Nucleus accumbens (tissue), 56 donors: ENCODE measurements at regions not wholly inside any gene's neighbourhood (a gene's known extent, or its start where the extent isn't known, plus 50 kb on each side); places are given as distances from the start of the nearest gene placed in this dataset.

Experiments
- DNase-seq, 56 donors: peaks; one replicate each; lab custom pipeline; 2025; lab: John Stamatoyannopoulos, UW

DNA sequence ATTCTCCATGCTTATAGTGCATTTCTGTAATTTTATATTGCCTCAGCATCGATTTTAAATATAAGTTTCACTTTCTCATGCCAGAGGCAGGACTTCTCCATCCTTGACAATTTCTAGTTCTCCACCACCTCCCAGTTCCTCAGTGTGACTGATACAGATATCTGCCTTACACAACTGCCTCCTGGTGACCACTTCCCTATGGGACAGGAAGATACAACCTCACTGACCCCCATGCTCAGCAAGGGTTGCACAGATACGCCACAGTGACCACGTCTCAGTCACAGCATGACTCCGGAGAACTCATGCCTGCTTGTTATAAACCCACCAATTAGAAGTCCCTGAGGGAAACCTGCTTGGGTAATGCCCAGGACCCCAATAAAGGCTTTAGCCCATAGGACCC is 284.0 kb upstream of the MC4R start:
- DNase-seq = no peak

DNA sequence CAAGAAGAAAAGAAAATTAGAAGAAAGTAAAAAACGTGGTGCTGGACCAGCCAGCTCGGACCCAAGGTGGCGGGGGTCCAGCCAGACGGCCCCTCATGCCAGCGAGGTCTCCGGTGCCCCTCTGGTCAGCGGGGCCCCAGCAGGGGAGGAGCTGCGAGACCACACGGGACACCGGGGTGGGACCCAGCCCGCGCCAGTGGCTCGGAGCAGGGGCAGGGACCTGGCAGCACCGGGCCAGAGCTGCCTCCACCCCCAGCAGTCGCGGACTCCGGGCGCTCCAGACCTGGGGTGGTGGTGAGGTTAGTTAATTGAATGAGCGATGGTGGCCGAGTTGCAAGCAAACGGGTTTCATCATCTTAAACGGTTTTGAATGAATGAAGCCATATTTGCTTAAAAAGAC is 289.9 kb upstream of the MC4R start:
- DNase-seq = no peak

DNA sequence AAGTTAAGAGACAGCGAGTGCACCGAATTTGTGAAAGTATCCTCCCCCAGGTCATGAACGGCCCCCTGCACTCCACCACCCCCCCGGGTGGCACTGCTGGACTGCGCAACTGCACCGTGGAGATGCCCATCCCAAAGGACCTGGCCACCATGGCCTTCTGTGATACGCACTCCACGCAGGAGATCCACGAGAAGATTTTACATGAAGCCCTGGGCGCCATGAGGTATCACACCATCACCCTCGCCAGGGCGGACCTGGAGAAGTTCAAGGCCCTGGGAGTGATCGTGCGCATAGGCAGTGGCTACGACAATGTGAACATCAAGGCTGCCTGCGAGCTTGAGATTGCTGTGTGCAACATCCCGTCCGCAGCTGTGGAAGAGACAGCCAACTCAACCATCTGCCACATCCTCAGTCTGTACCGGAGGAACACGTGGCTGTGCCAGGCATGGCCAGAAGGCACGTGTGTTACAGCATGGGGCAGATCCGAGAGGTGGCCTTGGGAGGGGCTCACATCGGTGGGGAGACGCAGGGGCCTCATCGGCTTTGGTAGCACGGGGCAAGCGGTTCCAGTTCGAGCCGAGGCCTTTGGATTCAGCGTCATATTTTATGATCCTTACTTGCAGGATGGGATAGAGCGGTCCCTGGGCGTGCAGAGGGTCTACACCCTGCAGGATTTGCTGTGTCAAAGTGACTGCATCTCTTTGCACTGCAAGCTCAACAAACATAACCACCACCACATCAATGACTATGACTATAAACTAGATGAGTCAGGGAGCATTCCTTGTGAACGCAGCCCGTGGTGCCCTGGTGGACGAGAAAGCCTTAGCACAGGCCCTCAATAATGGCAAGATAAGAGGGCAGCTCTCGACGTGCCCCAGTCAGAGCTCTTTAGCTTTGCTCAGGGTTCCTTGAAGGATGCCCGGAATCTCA is 290.8 kb upstream of the MC4R start:
- DNase-seq = no peak

DNA sequence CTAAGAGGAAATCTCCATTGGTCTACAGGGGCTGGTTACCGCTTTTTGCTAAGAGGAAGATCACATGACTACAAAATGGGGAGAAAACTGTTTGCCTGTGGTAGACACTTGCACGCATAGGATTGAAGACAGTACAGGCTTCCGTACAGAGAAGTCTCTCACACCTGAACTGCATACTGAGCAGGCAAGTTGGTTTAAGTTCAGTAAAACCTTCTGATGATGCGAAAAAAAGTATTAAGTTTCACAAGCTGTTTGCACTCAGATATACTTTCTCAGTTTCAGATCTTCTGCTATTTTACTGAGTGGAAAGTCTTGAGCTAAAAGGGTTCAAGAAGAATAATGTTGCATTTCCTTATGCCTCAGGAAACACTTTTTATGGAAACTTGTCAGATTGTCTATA is 292.2 kb upstream of the MC4R start:
- DNase-seq = no peak

DNA sequence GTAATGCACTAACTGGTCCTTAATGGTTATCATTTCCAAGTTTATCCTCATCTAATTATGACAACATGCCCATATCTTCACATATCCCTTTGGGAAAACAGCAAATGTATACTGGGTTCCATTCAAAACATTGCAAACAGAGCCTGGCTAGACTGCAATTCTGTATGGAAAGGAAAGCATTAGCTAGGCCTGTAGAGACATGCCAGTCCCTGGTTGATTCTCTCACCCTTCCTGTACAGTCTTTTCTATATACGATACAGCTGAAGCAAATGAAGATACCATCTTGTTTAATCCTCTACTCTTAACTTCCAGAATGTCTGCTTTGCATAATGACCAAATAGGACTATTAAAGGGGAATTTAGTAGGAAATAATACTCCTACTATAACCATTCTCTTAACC is 294.4 kb upstream of the MC4R start:
- no peak for DNase-seq

DNA sequence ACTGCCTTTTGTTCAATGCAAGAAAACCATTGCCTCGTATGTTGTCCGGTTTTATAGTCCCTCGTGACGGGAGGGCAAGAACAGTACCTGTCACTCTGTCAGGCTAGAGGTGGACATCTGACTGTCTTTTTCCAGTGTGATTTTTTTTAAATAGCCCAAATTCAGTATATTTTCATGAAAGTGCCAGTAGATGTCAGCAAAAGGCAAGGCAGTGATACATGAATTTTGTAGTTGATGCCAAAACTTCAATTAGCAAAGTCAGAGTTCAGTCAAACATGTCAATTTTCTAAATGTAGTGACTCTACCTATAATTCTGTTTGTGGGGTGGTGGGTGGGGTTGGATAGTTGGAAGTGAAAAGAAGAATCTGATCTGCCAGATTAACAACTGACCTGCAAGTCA is 296.0 kb upstream of the MC4R start:
- no peak for DNase-seq

DNA sequence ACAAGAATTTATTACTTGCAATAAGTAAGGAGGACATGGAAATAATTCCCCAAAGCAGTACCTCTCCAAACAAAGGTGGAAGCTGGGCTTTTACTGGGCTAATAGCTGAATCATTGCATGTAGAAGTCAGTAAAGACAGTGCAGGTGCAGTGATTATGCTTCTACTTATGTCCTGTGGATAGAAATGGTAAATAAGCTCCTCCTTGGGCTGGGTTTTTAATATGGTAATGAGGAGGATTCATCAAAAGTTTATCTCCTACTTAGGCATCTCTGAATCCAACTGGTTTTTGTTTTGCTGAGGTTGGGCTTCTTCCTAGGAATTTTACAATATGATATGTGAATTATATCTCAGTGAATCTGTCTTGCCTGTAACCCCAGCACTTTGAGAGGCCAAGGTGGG is 297.4 kb upstream of the MC4R start:
- no peak for DNase-seq

DNA sequence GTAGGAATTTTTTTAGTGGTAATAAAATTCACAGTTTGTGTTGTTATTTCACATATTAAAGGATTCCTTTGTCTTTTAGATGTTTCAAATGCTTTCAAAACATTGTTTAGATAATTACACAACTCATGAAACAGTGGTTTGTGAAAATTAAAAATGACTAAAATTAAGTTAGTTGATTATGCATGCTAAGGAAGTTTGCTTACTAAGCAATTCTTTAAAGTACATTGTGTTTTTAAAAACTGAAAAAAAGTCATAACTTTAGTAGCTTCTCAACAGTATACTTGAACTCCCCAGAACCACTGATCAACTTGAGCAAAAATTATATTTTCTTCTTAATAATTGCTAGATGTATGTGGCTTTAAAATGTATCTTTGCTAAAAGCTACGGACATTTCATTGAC is 298.4 kb upstream of the MC4R start:
- no peak for DNase-seq

DNA sequence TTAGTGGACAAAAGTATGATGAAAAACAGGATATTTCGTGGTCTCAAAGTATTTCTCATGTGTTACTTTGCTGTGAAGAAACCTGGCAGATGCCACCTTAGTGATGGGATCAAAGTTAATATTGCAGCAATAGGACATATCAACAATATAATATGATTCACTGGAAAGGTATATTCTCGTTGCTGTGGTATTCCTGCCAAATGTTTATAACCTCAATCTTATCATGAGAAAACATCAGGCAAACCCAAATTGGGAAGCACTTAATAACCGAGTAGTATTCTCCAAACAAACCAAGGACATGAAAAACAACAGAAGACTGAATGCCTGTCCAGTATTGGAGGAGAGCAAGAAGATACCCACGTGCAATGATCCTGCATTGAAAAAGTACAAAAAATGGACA is 302.6 kb upstream of the MC4R start:
- no peak for DNase-seq

DNA sequence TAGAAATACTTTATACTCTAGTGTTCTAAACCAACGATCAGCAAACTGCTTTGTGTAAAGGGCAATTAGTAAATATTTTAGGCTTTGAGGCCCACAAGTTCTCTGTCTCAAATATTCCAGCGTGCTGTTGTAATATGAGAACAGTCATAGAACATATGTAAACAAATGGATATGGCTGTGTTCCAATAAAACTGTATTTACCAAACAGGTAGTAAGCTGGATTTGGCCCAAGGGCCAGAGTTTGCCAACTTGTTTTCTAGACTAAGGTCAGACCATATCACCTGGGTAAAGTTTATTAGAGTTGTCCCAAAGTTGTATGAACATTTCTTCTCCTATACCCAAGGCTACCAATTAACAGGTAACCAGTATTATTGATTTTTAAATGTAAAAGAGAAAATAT is 303.2 kb upstream of the MC4R start:
- DNase-seq = no peak

DNA sequence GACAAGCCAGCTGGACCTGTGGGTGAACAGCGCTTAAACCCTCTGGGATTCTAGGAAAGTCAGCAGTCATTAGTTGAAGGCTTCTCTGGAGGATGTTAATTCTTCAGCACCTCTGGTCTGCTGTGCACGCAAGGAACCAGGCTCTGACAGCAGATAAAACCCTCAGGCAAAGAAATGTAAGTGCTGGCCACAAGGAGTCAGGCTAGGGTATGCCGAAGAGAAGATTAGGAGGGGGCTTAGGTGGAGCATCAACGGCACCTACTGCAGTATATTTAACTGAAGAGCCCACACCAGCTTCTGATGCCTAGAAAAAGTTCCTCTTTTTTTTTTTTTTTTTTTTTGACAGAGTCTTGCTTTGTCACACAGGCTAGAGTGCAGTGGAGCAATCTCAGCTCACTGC is 304.2 kb upstream of the MC4R start:
- DNase-seq = no peak

DNA sequence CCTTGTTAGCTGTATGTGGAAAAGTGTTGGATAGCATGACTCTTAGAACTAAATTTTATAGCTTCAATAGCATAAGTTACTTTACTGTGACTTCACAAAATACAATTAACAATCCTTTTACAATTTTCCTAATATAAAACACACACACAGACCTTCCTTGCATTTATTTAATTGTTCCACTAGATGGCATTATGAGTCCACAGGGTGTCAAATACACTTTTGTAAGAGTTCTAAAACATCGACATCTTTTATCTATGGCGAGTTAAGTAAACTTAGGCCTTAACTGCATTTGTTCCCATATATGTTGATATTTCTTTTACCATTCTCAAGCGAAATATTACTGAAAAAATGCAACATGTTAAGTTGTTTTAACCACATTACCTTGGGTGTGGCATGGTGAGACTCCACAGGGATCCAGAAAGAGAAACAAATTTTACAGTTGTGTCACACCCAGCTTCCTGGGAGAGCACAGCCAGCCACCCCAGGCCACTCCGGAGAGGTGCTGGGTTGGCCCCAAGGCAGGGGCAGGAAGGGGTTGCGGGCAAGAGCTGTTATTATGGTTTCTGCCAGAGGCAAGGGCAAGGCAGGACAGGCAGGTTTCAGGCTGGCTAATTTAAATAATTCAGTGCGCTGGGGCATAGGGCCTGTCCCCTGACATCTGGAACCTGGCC is 312.4 kb upstream of the MC4R start:
- DNase-seq = no peak

DNA sequence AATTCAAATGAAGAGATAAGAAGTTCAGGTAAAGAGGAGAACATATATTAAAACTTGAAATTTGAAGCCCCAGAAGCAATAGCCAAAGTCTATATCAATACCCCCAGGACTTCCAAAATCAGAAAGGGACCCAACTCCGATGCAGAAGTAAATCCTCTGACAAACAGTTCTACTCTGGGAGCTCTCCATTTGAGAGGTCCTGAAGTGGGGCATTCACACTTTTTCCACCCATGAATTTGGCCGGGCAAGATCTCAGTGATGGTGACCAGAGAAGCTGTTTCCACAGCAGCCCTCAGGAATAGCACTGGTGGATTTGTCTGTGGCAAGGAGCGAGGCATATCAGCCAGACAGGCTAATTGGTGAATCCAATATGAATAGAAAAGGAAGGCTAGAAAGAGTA is 313.6 kb upstream of the MC4R start:
- DNase-seq = no peak

DNA sequence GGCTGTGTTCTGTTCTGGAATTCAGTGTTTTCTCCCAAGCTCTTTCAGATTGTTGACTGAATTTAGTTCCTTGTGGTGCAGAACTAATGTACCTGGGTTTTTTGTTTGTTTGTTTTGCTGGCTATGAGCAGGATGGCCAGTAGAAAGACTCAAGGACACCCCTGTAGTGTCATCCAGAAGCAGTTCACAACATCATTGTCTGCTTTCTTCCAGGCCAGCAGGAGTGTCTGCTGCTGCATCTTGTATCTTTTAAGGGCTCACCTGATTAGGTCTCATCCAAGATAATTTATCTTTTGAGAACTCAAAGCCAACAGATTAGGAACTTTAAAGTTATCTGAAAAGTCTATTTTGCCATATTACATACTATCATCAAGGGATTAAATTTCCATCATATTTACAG is 318.5 kb upstream of the MC4R start:
- no peak for DNase-seq

DNA sequence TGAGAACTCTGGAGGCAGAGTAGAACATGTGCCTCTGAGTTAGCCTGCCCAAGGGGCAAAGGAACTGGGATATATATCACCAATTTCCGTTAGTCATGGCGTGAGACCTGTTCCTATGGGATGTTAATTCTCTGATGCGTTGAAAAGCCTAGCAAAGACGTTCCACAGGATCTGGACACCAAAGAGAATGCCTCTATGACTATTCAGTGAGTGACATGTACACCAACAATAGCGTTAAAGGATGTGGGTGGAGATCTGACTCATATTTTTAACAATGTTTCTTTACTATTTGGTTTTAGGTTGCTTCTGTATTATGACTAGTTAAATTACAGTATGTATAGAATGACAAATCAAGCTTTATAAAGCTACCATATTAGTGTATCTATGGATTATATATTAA is 320.9 kb upstream of the MC4R start:
- DNase-seq = no peak

DNA sequence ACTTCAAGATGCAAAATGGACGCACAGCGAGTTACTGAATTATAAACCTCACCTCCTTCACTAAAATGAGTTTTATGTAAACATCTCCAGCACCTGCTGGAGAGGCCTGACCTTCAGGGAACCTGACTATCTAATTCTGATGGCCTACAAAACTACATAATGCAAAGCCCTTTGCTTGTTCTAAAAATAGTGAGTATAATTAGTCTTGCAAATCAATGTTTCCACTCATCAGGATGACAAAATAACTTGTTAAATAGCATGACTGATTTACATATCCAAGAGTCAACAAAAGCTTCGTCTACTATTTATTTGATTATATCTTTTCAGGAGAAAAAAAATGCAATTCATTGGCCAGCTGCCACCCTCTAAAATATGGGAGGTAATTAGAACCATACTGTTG is 326.3 kb upstream of the MC4R start:
- DNase-seq = no peak

DNA sequence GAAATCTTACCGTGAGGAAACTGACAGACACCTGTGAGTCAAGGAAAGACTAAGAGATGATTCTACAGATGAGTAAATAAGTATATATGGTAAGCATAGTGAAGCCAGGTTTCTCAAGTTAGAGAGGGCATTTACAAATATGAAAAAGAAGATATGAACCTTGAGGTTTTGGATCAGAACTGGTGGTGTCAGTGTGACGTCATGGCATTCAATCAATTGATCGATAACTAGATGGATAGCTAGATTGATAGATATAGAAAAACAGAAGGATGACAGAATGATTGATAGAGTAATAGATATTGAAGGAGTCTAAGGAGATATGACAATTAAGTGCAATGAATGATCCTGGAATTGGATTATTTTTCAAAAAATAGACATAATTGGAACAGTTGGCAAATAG is 350.2 kb upstream of the MC4R start:
- DNase-seq = no peak

DNA sequence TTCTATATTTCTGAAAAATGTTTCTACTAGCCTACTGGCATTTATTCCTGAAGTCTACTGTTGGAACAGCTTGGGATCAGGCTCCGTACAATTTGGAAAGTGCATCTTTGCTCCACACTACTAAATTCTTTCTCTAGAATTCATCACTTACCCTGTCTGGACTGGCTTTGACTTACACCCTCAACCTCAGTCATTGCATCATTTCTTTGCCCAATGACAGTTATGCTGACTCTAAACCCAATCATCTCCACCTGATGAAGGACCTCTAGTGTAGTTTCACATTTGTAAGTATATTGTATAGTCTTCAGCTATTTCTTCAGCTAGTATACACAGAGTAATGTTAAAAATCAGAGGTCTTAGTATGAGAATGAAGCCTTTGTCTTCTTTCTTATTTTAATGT is 359.6 kb upstream of the MC4R start:
- DNase-seq = no peak

DNA sequence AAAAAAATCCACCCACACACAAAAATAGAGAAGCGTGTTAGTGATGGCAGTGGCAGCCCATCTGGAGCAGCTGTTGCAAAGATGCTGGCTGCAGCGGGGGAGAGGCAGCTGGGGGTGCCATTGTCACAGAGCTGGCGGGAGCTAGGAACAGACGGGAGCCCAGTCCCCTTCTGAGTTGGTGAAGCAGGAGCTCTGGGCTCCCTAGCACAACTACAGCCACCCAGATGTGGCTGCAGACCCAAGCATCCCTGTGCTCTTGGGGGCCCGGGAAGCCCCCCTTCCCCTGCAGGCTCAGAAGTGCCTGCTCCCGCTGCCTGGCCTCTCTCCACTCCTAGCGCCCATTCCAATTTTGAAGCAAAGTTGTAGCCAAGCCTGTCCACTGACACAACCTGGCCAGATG is 366.6 kb upstream of the MC4R start:
- no peak for DNase-seq

DNA sequence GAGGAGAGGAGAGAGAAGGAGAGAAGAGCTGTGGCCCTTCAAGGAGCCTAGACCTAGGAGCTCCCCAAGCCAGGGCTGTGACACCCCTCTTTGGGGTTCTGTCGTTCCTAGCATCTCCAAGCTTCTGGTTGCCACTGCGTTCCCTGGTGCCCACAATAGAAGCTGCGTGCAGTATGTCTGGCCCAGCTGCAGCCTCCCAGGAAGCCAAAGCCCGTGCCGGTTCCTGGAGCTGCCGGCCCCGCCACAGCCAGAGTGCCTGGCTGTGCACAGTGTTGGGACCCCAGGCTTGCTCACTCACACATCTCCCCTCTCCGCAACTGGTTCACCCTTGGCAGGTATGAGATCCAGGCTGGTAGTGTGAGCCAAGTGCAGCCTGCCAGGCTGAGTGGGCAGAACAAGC is 367.7 kb upstream of the MC4R start:
- no peak for DNase-seq

DNA sequence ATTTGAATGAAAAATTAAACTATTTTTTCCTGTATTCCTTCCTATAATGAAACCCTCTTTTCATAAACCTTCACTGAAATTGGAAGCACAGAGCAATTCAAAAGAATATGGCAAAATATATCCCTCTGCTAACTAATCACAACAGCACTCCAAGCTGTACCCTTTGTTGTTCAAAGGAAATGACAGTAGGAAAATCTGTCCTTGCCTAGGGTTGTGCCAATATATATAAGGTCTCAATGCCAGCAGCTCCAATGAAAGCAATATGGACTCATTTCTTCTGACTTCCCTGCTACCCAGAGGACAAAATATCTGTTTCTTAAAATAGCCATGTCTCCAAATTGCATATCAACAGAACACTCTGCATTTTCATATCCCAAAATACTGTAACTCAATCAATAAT is 373.9 kb upstream of the MC4R start:
- no peak for DNase-seq

DNA sequence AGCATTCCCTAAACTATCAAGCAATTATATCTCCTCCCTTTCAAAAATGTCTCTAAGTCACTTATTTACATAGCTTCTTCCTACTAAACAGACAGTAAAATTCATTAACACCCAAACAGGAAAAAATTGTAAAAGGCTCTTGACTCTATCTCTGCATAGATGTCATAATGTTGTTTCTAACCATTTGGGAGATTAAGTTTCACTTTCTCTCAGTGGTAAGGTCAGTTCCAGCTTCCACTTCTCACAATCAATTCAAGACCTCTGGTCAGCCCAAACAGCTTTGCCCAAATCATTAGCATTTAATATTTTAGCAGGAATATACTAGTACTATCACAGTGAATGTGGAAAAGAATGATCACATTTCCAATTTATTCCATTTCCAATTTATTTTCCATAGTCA is 374.3 kb upstream of the MC4R start:
- DNase-seq = no peak
